ENCODE measurements at regions not wholly inside any gene's neighbourhood (a gene's known extent, or its start where the extent isn't known, plus 50 kb on each side); places are given as distances from the start of the nearest gene placed in this dataset.

DNA sequence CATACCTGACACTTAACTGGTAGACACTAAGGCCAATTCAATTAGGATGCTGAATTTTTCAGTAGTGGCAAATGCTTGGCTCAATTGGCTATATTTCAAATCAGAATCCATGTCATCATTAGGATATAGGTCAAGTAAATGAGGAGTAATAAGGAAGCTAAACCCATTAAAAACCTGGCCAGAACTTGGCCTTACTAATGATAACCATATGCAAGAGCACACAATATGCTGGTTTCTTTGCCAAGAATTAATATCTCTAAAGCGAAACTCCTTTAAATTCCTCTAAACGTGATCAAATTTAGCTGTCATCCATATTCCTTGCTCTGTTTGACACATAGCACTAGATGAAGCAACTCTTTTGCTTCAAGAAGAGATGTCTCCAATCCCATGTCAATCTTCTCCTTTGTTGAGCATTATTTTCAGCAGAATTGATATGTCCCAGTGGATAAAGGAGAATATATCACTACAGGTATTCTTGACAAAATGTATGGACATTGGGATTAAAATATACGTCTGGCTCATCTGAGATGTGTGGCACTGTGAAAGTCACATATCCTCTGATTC is 206.1 kb upstream of the ANKRD50 start:
- Mint-ChIP-seq H3K4me1 (ENCODE audit: low read depth) (no peaks in the 10 kb centered on the region), H3K4me3 (no peak overlapping the region)
- intact Hi-C loops (cut with micrococcal nuclease) = no loop called here

GRCh38 chr4:124915073-124915472 is 202.5 kb upstream of the ANKRD50 start:
- peaks cover 33% of the 10 kb centered on the region for H3K9me3 Mint-ChIP-seq
- H3K4me1 Mint-ChIP-seq (ENCODE audit: low read depth) = no peaks in the 10 kb centered on the region
- no peak overlapping the region for H3K27ac Mint-ChIP-seq
- no peaks in the 10 kb centered on the region for H3K27me3 Mint-ChIP-seq
- H3K4me3 Mint-ChIP-seq = no peak overlapping the region
- intact Hi-C loops (cut with micrococcal nuclease) = no loop called here
- no peaks in the 10 kb centered on the region for H3K36me3 Mint-ChIP-seq (ENCODE audit: low read depth)

More for the DNA sequence above, 206.1 kb upstream of the ANKRD50 start:
- Mint-ChIP-seq H3K27ac (no peak overlapping the region), H3K27me3 (no peaks in the 10 kb centered on the region), H3K36me3 (ENCODE audit: low read depth) (no peaks in the 10 kb centered on the region), H3K9me3 (peaks cover 5% of the 10 kb centered on the region)

DNA sequence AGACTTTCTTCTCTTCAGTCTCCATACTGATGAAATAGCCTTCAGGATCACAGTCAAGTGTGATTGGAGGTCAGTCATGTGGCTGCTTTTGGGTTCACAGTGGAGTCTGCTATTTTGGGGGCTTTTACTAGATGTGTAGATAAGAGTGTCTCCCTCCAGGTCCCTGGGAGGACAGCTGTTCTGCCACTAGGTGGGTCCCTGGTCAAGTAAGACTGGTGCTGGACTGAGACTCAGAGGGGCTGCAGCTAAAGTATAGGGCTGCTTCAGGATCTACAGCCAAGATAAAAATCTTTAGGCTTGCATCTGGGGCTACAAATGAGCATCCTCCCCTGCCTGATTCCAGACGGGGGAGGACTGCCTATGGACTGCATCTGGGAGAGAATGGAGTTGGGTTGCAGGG is 200.7 kb upstream of the ANKRD50 start:
- no peaks in the 10 kb centered on the region for H3K36me3 Mint-ChIP-seq (ENCODE audit: low read depth)
- H3K9me3 Mint-ChIP-seq = peaks cover 33% of the 10 kb centered on the region
- H3K27me3 Mint-ChIP-seq = no peaks in the 10 kb centered on the region
- H3K4me3 Mint-ChIP-seq = no peak overlapping the region
- intact Hi-C loops (cut with micrococcal nuclease) = no loop called here
- H3K27ac Mint-ChIP-seq = no peak overlapping the region
- H3K4me1 Mint-ChIP-seq (ENCODE audit: low read depth) = no peaks in the 10 kb centered on the region

DNA sequence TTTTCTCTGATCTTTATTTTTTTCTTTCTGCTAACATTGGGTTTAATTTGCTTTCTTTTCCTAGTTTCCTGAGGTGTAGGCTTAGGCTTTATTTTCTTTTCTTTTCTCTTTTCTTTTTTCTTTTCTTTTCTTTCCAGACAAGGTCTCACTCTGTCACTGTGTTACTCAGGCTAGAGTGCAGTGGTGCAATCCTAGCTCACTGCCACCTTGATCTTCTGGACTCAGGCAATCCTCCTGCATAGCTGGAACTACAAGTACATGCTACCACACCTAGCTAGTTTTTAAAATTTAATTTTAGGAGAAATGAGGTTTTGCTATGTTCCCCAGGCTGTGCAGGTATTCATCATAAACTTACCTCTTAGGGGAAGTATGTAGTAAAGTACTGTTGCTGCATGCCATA is 197.8 kb upstream of the ANKRD50 start:
- no peaks in the 10 kb centered on the region for H3K36me3 Mint-ChIP-seq (ENCODE audit: low read depth)
- no peak overlapping the region for H3K27ac Mint-ChIP-seq

GRCh38 chr4:124907881-124908280 is 195.3 kb upstream of the ANKRD50 start:
- no peaks in the 10 kb centered on the region for H3K27me3 Mint-ChIP-seq
- H3K36me3 Mint-ChIP-seq (ENCODE audit: low read depth) = no peaks in the 10 kb centered on the region
- peaks cover 20% of the 10 kb centered on the region for H3K9me3 Mint-ChIP-seq
- no peaks in the 10 kb centered on the region for H3K4me1 Mint-ChIP-seq (ENCODE audit: low read depth)
- intact Hi-C loops (cut with micrococcal nuclease) = no loop called here
- no peak overlapping the region for H3K4me3 Mint-ChIP-seq
- H3K27ac Mint-ChIP-seq = no peak overlapping the region

More for the DNA sequence above, 197.8 kb upstream of the ANKRD50 start:
- intact Hi-C loops (cut with micrococcal nuclease) = no loop called here
- Mint-ChIP-seq H3K4me3 (no peak overlapping the region), H3K27me3 (no peaks in the 10 kb centered on the region), H3K9me3 (peaks cover 28% of the 10 kb centered on the region), H3K4me1 (ENCODE audit: low read depth) (no peaks in the 10 kb centered on the region)

DNA sequence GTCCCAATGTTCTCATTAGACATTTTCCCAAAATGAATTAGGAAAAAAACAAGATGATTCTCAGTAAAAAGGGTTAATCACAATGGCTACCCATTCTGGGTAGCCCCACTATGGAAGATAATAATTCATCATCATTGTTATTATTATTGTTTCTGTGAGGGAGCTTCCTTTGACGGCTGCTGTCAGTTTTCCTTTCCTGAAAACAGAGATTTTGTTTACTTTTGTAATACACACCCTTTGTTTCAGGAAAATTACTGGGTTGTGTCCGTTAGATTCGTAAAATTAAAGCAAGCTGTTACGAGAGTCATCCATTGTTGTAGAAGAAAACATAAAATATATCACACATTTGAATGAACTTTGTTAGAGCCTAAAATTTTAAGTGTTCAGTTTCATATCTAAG is 192.9 kb upstream of the ANKRD50 start:
- H3K4me3 Mint-ChIP-seq = no peak overlapping the region
- H3K4me1 Mint-ChIP-seq (ENCODE audit: low read depth) = no peaks in the 10 kb centered on the region
- no peaks in the 10 kb centered on the region for H3K9me3 Mint-ChIP-seq
- no peaks in the 10 kb centered on the region for H3K27me3 Mint-ChIP-seq
- H3K27ac Mint-ChIP-seq = no peak overlapping the region
- no peaks in the 10 kb centered on the region for H3K36me3 Mint-ChIP-seq (ENCODE audit: low read depth)
- intact Hi-C loops (cut with micrococcal nuclease) = no loop called here

GRCh38 chr4:124904723-124905388 is 192.3 kb upstream of the ANKRD50 start:
- no peak overlapping the region for H3K27ac Mint-ChIP-seq
- H3K4me1 Mint-ChIP-seq (ENCODE audit: low read depth) = no peaks in the 10 kb centered on the region
- H3K36me3 Mint-ChIP-seq (ENCODE audit: low read depth) = no peaks in the 10 kb centered on the region
- H3K27me3 Mint-ChIP-seq = no peaks in the 10 kb centered on the region
- no peak overlapping the region for H3K4me3 Mint-ChIP-seq
- intact Hi-C loops (cut with micrococcal nuclease) = no loop called here
- H3K9me3 Mint-ChIP-seq = no peaks in the 10 kb centered on the region

- Mint-ChIP-seq H3K27me3 (no peaks in the 10 kb centered on the region), H3K9me3 (no peaks in the 10 kb centered on the region)
- intact Hi-C loops (cut with micrococcal nuclease) = no loop called here
These were observed 191.6 kb upstream of the ANKRD50 start for GRCh38 chr4:124903995-124904722.

DNA sequence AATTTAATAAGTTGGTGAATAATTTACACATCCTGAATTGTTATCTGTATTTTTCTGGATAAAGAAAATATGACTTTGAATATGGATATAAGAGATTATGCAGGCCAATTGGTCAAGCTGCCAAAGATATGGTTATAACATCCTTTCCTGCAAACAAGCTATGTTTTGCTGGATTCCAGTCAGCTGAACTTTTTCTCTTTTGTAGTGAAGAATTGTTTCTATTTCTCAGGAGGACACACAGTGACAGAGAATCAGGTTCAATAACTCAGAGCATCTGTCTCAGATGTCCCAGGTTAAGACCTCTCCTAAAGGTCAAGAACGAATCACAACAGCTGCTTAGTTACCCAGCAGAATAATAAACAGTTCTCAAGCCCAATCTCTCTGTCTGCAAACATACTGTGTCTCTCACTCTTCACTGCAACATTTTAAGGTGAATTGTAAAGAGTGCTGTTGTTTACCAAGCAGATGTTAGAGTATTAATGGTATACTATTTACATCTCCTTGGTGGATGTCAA is 189.5 kb upstream of the ANKRD50 start:
- Mint-ChIP-seq H3K4me1 (ENCODE audit: low read depth) (no peaks in the 10 kb centered on the region), H3K4me3 (no peak overlapping the region), H3K27ac (no peak overlapping the region), H3K9me3 (peaks cover 12% of the 10 kb centered on the region), H3K36me3 (ENCODE audit: low read depth) (no peaks in the 10 kb centered on the region), H3K27me3 (no peaks in the 10 kb centered on the region)
- intact Hi-C loops (cut with micrococcal nuclease) = no loop called here

More at GRCh38 chr4:124903995-124904722, 191.6 kb upstream of the ANKRD50 start:
- H3K27ac Mint-ChIP-seq = no peak overlapping the region
- no peak overlapping the region for H3K4me3 Mint-ChIP-seq
- H3K4me1 Mint-ChIP-seq (ENCODE audit: low read depth) = no peaks in the 10 kb centered on the region
- H3K36me3 Mint-ChIP-seq (ENCODE audit: low read depth) = no peaks in the 10 kb centered on the region

DNA sequence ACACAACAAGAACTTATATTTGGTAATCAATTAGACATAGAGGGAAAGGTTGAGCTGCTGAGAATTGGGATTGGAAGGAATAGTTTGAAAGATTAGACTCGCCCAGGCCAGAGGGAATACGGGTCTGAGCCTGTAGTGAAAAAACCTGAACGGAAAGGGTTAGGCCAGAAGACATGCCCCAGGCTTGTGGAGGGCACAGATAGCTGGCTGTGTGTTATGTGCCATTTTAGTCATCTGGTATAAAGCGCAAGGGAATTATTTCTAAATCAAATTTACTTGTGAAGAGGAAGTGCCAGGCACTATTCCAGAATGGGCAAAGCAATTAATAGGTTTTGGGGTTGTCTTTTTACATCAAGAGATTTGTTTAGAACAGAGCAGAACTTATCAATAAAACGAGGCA is 187.5 kb upstream of the ANKRD50 start:
- H3K4me1 Mint-ChIP-seq (ENCODE audit: low read depth) = no peaks in the 10 kb centered on the region
- peaks cover 21% of the 10 kb centered on the region for H3K9me3 Mint-ChIP-seq
- H3K27me3 Mint-ChIP-seq = no peaks in the 10 kb centered on the region
- no peak overlapping the region for H3K27ac Mint-ChIP-seq
- H3K4me3 Mint-ChIP-seq = no peak overlapping the region
- no peaks in the 10 kb centered on the region for H3K36me3 Mint-ChIP-seq (ENCODE audit: low read depth)
- intact Hi-C loops (cut with micrococcal nuclease) = no loop called here

GRCh38 chr4:124890522-124890921 is 178.0 kb upstream of the ANKRD50 start:
- Mint-ChIP-seq H3K4me1 (ENCODE audit: low read depth) (no peaks in the 10 kb centered on the region), H3K27ac (no peak overlapping the region), H3K9me3 (peaks cover 9% of the 10 kb centered on the region), H3K4me3 (no peak overlapping the region), H3K36me3 (ENCODE audit: low read depth) (no peaks in the 10 kb centered on the region), H3K27me3 (no peaks in the 10 kb centered on the region)
- intact Hi-C loops (cut with micrococcal nuclease) = no loop called here

GRCh38 chr4:124887739-124888138 is 175.2 kb upstream of the ANKRD50 start:
- Mint-ChIP-seq H3K36me3 (ENCODE audit: low read depth) (no peaks in the 10 kb centered on the region), H3K4me1 (ENCODE audit: low read depth) (no peaks in the 10 kb centered on the region), H3K27ac (no peak overlapping the region), H3K27me3 (no peaks in the 10 kb centered on the region), H3K4me3 (no peak overlapping the region), H3K9me3 (no peaks in the 10 kb centered on the region)
- intact Hi-C loops (cut with micrococcal nuclease) = no loop called here

DNA sequence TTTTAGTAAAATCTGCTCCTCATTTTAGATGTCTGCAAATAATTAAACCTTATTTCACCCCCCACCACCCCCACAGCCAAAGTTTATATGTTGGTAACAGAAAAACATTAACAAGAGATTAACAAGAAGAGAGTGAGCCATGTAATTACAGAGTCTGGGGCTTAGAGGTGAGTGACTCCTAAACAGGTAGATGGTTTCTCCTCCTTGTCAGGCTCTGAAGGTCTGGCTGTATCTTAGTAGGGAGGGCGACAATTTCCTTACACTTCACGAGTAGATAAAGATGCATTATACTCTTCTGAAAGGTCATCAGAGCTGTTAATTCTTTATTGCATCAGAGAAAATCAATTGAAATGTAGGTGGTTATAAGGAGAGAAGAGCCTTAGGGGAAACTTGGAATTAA is 171.8 kb upstream of the ANKRD50 start:
- H3K36me3 Mint-ChIP-seq (ENCODE audit: low read depth) = no peaks in the 10 kb centered on the region
- no peak overlapping the region for H3K4me3 Mint-ChIP-seq
- no peaks in the 10 kb centered on the region for H3K4me1 Mint-ChIP-seq (ENCODE audit: low read depth)
- H3K27me3 Mint-ChIP-seq = no peaks in the 10 kb centered on the region
- intact Hi-C loops (cut with micrococcal nuclease) = no loop called here
- no peaks in the 10 kb centered on the region for H3K9me3 Mint-ChIP-seq
- no peak overlapping the region for H3K27ac Mint-ChIP-seq

DNA sequence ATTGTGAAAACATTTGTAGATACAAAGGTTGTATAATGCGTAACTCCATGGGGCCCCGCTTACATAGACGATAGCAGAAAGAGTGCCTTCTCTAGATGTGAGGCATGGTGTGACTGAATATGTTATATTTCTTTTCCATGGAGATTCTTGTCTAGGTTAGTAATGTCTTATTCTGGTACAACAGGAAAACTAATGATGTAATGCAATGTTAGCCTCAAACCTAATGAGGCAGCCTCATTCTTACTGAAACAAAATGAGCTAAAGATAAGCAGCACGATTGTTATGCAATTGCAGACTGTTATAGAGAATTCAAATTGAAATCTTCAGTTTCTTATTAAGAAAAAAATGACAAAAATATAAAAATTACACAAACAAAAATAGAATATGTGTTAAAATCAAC is 171.1 kb upstream of the ANKRD50 start:
- H3K27me3 Mint-ChIP-seq = no peaks in the 10 kb centered on the region
- no peaks in the 10 kb centered on the region for H3K36me3 Mint-ChIP-seq (ENCODE audit: low read depth)
- no peaks in the 10 kb centered on the region for H3K4me1 Mint-ChIP-seq (ENCODE audit: low read depth)
- H3K4me3 Mint-ChIP-seq = no peak overlapping the region
- H3K27ac Mint-ChIP-seq = no peak overlapping the region
- no peaks in the 10 kb centered on the region for H3K9me3 Mint-ChIP-seq
- intact Hi-C loops (cut with micrococcal nuclease) = no loop called here

All from dendritic cell treated with granulocyte-macrophage colony-stimulating factor and Interleukin-4, amounts not matched to agents 40 ng/mL and 50 ng/mL, for 4 days (primary cell).